GM19324 (cell line): ENCODE measurements at regions not wholly inside any gene's neighbourhood (a gene's known extent, or its start where the extent isn't known, plus 50 kb on each side); places are given as distances from the start of the nearest gene placed in this dataset.

Experiments
- ATAC-seq: cut with Tn5 transposase; IDR thresholded peaks from one replicate; pipeline ENCODE4 v1.9.1; 2021; ENCODE audit warnings: mild to moderate bottlenecking, moderate library complexity; ENCODE audit not compliant: unreplicated experiment, low FRiP score

- ATAC-seq = no peak
Observed at GRCh38 chr1:219805191-219805590, 123.2 kb downstream of the SLC30A10 start.

- no peak for ATAC-seq
Observed at GRCh38 chr1:219801156-219801820, 127.1 kb downstream of the SLC30A10 start.

DNA sequence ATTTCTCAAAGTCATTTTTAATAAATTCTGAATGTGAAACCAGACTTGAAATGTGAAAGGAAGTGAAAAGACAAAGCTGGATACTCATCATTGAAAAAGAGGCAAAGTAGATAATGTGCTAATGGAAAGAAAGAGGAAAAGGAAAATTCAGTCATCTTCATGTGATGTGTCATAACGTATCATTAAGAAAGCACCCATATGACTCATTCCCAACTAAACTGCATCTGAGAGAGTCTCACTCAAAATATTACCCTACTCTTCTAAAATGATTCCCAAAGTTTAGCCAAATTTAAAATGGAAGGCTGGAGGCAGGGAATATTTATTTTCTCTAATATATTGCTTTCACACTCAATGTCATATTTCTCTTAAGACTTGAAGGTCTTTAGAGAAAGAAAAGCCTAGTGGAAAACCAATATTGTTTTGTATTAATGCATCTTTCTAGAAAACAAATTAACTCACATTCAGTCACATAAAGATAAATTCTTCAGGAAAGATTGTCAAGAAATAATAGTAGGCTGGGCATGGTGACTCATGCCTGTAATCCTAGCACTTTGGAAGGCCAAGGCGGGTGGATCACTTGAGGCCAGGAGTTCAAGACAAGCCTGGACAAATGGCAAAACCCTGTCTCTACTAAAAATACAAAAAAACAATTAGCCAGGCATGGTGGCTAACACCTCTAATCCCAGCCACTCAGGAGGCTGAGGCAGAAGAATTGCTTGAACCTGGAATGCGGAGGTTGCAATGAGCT lies 129.9 kb downstream of the SLC30A10 start:
- no peak for ATAC-seq

GRCh38 chr1:219797683-219798082 lies 130.7 kb downstream of the SLC30A10 start:
- ATAC-seq = no peak

DNA sequence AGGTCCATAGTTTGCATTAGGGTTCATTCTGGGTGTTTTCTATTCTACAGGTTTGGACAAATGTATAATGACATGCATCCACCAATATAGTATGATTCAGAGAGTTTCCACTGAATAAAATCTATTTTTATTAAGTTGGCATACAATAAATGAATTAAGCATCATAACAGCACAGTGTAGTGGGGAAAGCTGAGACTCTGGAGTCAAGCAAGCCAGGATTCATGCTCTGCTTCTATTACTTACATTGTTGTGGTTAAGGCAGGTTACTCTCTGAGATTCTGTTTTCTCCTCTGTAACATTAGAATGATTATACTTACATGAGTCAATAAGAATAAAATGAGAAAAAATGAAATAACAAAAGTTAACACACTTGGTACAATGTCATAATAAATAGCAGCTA lies 131.3 kb downstream of the SLC30A10 start:
- ATAC-seq = no peak

GRCh38 chr1:219795363-219795917 lies 132.9 kb downstream of the SLC30A10 start:
- ATAC-seq = no peak

DNA sequence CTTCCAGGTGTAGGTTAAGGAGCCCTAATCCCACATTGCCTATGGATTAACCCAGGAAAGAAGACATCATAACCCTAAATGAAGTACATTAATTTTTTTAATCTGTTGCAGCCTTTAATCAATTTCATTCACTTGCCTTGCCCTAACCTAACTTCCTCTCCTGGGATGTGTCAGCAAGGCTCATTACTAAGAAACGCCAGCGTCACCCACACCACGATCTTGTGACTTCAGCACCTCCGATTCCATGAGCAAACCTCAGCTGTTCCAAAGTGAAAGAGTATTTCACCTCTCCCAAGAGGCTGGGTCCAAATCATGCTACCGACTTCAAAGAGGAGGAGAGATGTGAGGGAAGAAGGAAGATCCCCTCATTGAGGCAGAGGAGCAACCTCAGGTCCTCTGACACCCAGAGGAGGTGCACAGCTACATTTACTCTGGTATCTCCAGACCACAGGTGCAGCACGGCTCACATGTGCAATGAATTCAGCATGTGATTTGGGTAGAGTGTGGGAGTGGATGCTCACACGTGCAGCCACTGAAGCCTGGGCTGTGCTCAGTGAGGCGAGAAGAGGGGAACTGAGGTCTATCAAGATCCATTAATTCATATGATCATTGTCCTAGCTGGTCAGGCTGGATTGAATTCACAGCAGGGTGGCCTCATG lies 134.1 kb downstream of the SLC30A10 start:
- ATAC-seq = no peak

GRCh38 chr1:219792337-219793021 lies 135.9 kb downstream of the SLC30A10 start:
- ATAC-seq = no peak

- ATAC-seq = no peak
Observed at GRCh38 chr1:219791766-219792165, 136.6 kb downstream of the SLC30A10 start.

- no peak for ATAC-seq
Observed at GRCh38 chr1:219790834-219791615, 137.3 kb downstream of the SLC30A10 start.

GRCh38 chr1:219788700-219789099 lies 139.7 kb downstream of the SLC30A10 start:
- ATAC-seq = no peak

DNA sequence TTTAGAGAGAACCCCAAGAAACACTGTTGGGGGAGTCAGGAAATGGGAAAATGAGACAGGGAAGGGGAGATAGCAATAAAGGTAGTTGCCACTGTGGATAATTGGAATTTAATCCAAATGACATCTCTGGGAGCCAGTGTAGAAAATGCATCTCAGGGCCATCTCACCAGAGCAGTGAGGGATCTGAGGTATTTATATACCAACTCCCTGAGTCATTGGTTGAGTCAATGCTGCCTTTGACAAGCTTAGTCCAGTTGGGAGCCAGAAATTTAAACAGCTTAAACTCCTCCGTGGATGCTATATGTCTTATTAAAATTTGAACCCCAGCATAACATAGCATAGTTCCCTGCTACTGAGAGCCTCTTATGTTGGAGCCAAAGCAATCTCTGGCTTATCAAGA lies 140.3 kb downstream of the SLC30A10 start:
- ATAC-seq = no peak

GRCh38 chr1:219784660-219785381 lies 143.5 kb downstream of the SLC30A10 start:
- ATAC-seq = no peak

GRCh38 chr1:219783605-219784235 lies 144.6 kb downstream of the SLC30A10 start:
- no peak for ATAC-seq

- no peak for ATAC-seq
Observed at GRCh38 chr1:219782929-219783328, 145.4 kb downstream of the SLC30A10 start.

DNA sequence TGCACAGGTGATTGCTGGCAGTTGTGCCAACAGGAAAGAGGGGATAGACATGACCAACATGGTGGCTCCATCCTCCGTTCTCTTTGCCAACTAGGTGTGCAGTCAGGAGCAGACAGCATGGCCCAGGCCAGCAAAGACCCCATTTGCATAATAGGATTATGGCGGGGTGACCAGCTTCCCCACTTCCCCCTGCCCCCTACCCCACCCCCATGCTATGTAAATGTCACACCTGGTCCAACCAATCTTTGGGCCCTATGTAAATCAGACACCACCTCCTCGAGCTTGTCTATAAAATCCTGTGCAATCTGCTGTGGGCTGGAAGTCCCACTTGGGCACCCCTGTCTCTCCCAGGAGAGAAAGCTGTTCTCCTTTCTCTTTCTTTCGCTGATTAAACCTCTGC lies 146.0 kb downstream of the SLC30A10 start:
- ATAC-seq = no peak

DNA sequence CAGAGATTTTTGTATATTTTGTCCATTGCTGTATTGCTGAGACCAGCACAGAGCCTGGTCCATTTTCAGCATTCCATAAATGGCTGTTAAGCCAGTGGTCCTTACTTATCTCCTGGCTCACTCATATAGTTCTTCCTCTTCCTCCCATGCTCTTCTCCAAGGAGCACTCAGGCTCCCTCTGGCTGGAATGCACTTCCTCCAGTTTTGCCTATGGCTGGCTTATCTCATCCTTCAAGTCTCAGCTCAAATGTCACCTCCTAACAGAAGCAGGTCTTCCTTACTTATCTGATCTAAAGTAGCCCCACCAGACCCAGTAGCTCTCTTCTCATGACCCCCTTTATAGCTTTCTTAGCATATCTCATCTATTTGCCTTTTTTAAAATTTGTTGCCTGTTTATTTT lies 146.9 kb downstream of the SLC30A10 start:
- ATAC-seq = no peak

- ATAC-seq = no peak
Observed at GRCh38 chr1:219778793-219779369, 149.5 kb downstream of the SLC30A10 start.

DNA sequence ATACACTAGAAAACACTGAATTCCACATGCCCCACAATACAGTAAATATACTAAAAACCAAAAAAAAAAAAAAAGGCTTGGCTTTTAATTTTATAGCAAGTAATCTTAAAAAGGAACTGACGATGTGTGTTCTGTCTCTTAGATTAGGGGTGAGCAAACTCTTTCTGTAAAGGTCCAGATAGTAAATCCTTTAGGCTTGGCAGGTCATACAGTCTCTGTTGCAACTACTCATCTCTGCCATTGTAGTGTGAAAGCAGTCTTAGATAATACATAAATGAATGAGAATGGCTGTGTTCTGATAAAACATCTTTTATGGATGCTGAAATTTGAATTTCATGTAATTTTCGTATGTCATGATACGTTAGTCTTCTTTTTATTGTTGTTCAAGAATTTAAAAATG lies 150.2 kb downstream of the SLC30A10 start:
- no peak for ATAC-seq
